GM13977 (cell line): ENCODE measurements at regions not wholly inside any gene's neighbourhood (a gene's known extent, or its start where the extent isn't known, plus 50 kb on each side); places are given as distances from the start of the nearest gene placed in this dataset.

ENCODE experiments used
- DNase-seq: peaks from one replicate; pipeline ENCODE4 v3.0.0; 2012; ENCODE audit warnings: low spot score
- CTCF ChIP-seq: IDR thresholded peaks from 2 replicates; pipeline ENCODE4 v1.5.1; 2012; ENCODE audit warnings: mild to moderate bottlenecking, control low read depth; ENCODE audit not compliant: insufficient read depth; ENCODE audit errors: extremely low read depth, missing control alignments
- in situ Hi-C: fragments of 300-500 bp; cut with MboI; formaldehyde crosslinking; loops from one replicate; pipeline ENCODE4 v1.12.0; 2022; ENCODE audit warnings: low sequenced_read_pairs, low pct_unique_long_range_greater_than_20kb, mixed read lengths, inconsistent platforms; ENCODE audit not compliant: unreplicated experiment

- no peak for TF ChIP-seq CTCF
- DNase-seq = no peak
These were observed 1043.8 kb downstream of the OTOL1 start for GRCh38 chr3:162540421-162540820.

GRCh38 chr3:162541923-162542322, 1045.3 kb downstream of the OTOL1 start:
- DNase-seq = no peak
- no peak for TF ChIP-seq CTCF
- in situ Hi-C loops = no loop called here

More at GRCh38 chr3:162540421-162540820, 1043.8 kb downstream of the OTOL1 start:
- in situ Hi-C loops = no loop called here

- TF ChIP-seq CTCF = no peak
- DNase-seq = no peak
- in situ Hi-C loops = no loop called here
These were observed 1047.6 kb downstream of the OTOL1 start for GRCh38 chr3:162544246-162544645.

GRCh38 chr3:162546910-162547309, 1050.3 kb downstream of the OTOL1 start:
- no peak for TF ChIP-seq CTCF
- in situ Hi-C loops = no loop called here
- no peak for DNase-seq

- in situ Hi-C loops = no loop called here
- TF ChIP-seq CTCF = no peak
- DNase-seq = no peak
These were observed 1050.7 kb downstream of the OTOL1 start for GRCh38 chr3:162547321-162547720.

DNA sequence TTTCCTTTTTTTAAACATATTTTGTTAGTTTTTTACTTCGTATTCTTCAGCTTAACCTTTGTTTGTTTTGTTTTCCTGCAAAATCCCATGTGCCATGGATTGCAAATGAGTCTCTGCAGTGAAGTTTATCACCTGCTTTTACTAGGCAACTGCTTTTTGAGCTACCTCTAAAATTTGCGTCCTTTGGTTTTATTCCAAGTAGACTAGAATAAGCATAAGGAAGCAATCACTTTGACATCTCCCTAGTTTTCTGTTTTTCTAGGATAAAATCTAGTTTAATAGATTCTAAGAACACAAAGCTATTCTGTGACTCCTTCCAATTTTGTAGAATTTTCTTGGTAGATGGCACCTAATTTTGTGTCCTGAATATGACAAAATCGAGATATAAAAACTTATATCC, 1059.2 kb downstream of the OTOL1 start:
- no peak for TF ChIP-seq CTCF
- no peak for DNase-seq
- in situ Hi-C loops = no loop called here

- TF ChIP-seq CTCF = no peak
- in situ Hi-C loops = no loop called here
These were observed 1061.4 kb downstream of the OTOL1 start for GRCh38 chr3:162558016-162558415.

More at GRCh38 chr3:162558016-162558415, 1061.4 kb downstream of the OTOL1 start:
- no peak for DNase-seq
